Endothelial cell (in vitro differentiated cells): ENCODE measurements at regions not wholly inside any gene's neighbourhood (a gene's known extent, or its start where the extent isn't known, plus 50 kb on each side); places are given as distances from the start of the nearest gene placed in this dataset.
A peak's percentile ranks its signal among the peaks of the same experiment; 100 is the strongest.

Experiments used
- DNase-seq: peaks from one replicate; pipeline ENCODE4 v3.0.0; 2021; ENCODE audit warnings: low spot score
- H3K27ac Mint-ChIP-seq: one replicate; pipeline ENCODE4 v1.8.0; 2021; ENCODE audit warnings: mixed read lengths, inconsistent platforms; ENCODE audit not compliant: unreplicated experiment
- H3K27me3 Mint-ChIP-seq: one replicate; pipeline ENCODE4 v1.8.0; 2021; ENCODE audit warnings: mild to moderate bottlenecking, moderate library complexity, mixed read lengths, inconsistent platforms; ENCODE audit not compliant: unreplicated experiment
- H3K36me3 Mint-ChIP-seq: one replicate; pipeline ENCODE4 v1.8.0; 2021; ENCODE audit warnings: mild to moderate bottlenecking, low read depth, mixed read lengths, inconsistent platforms; ENCODE audit not compliant: unreplicated experiment
- H3K4me1 Mint-ChIP-seq: one replicate; pipeline ENCODE4 v1.8.0; 2021; ENCODE audit warnings: mild to moderate bottlenecking, mixed read lengths, inconsistent platforms; ENCODE audit not compliant: unreplicated experiment
- H3K4me3 Mint-ChIP-seq: one replicate; pipeline ENCODE4 v1.8.0; 2021; ENCODE audit warnings: mild to moderate bottlenecking, mixed read lengths, inconsistent platforms; ENCODE audit not compliant: unreplicated experiment
- H3K9me3 Mint-ChIP-seq: one replicate; pipeline ENCODE4 v1.8.0; 2021; ENCODE audit warnings: mixed read lengths, inconsistent platforms; ENCODE audit not compliant: unreplicated experiment
- CTCF ChIP-seq: fragments of 200-600 bp; sonication (generic); IDR thresholded peaks from one replicate; pipeline ENCODE4 v1.5.0; 2021; ENCODE audit warnings: antibody characterized with exemption; ENCODE audit not compliant: unreplicated experiment

DNA sequence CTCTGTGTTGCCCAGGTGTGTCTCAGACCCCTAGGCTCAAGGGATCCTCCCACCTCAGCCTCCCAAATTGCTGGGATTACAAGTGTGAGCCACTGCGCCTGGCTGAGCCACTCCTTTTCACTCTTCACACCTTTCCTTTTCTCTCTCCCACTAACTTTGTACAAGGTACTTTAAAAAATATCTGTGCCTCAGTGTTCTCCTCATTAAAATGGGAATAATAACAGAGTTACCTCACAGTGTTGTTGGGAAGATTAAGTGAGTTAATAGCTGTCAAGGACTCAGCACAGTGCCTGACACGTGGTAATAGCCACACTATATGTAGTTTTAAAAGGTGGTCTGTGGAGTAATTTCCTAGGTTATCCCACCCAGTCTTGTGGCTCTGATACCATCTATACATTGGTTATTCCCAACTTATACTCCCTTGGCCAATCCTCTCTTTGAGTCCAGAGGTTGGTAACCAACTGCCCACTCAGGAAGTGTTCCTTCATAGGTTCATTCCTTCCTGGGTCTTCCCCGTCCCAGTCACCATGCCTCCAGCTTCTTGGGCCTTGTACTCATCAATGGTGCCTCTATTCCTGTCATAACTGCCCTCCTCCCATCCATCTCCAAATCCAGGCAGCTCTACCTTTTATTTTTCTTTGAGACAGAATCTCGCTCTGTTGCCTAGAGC is 78.6 kb upstream of the NAA20 start:
- TF ChIP-seq CTCF = no peak
- no peaks in the 10 kb centered on the region for H3K9me3 Mint-ChIP-seq
- H3K27ac Mint-ChIP-seq = peak overlapping the region; percentile 30
- peaks cover 8% of the 10 kb centered on the region for H3K27me3 Mint-ChIP-seq
- H3K36me3 Mint-ChIP-seq = peaks cover 23% of the 10 kb centered on the region
- peak overlapping the region; percentile 12 for H3K4me3 Mint-ChIP-seq
- no peak for DNase-seq
- H3K4me1 Mint-ChIP-seq = peaks cover 68% of the 10 kb centered on the region

GRCh38 chr20:19940988-19941460 is 76.1 kb upstream of the NAA20 start:
- peaks cover 20% of the 10 kb centered on the region for H3K36me3 Mint-ChIP-seq
- peaks cover 48% of the 10 kb centered on the region for H3K4me1 Mint-ChIP-seq
- peaks cover 8% of the 10 kb centered on the region for H3K27me3 Mint-ChIP-seq
- H3K27ac Mint-ChIP-seq = peak overlapping the region; percentile 14
- no peak for DNase-seq
- no peak overlapping the region for H3K4me3 Mint-ChIP-seq
- no peak for TF ChIP-seq CTCF
- H3K9me3 Mint-ChIP-seq = no peaks in the 10 kb centered on the region

- DNase-seq = no peak
- H3K4me1 Mint-ChIP-seq = peaks cover 33% of the 10 kb centered on the region
- peaks cover 8% of the 10 kb centered on the region for H3K27me3 Mint-ChIP-seq
- no peaks in the 10 kb centered on the region for H3K9me3 Mint-ChIP-seq
- TF ChIP-seq CTCF = no peak
- H3K4me3 Mint-ChIP-seq = no peak overlapping the region
- H3K36me3 Mint-ChIP-seq = peaks cover 20% of the 10 kb centered on the region
- no peak overlapping the region for H3K27ac Mint-ChIP-seq
These were observed 74.6 kb upstream of the NAA20 start for GRCh38 chr20:19942611-19943010.

- Mint-ChIP-seq H3K27ac (no peak overlapping the region), H3K27me3 (peaks cover 6% of the 10 kb centered on the region), H3K4me3 (no peak overlapping the region), H3K4me1 (peaks cover 28% of the 10 kb centered on the region), H3K9me3 (no peaks in the 10 kb centered on the region), H3K36me3 (peaks cover 16% of the 10 kb centered on the region)
- no peak for DNase-seq
- no peak for TF ChIP-seq CTCF
These were observed 74.1 kb upstream of the NAA20 start for GRCh38 chr20:19943061-19943521.

DNA sequence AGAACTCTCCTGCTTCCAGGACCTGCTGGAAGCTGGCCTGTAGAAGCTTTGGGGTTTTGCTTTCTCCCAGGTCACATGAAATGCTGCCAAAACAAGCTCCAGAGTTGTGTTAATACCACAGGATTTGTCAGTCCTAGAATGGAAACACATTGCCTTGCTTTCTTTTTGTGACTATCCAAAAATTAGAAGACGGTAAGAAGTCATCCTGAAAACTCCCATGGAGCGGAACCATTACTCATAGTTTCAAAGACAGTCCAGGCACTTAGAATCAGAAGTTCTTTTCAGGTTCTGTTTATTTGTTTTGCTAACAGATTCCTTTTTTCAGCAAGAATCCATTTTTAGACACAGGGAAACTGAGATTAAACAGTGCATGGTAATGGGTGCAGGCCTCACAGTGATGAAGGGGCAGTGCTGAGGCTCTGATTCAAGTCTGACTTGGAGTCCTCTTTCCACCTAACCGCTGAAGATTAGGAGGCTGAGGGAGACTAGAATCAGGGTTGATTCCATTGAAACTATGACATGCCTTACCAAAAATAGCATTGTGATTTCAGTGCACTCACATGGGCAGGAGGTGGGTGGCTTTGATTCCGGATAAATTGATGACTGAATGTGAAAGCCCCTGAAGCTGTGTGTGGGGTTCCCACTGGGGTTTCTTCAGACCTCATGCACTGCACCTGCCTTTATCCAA is 72.2 kb upstream of the NAA20 start:
- no peak for TF ChIP-seq CTCF
- Mint-ChIP-seq H3K27me3 (no peaks in the 10 kb centered on the region), H3K36me3 (peaks cover 4% of the 10 kb centered on the region), H3K4me3 (no peak overlapping the region), H3K9me3 (no peaks in the 10 kb centered on the region), H3K27ac (no peak overlapping the region), H3K4me1 (peaks cover 19% of the 10 kb centered on the region)
- no peak for DNase-seq
